ENCODE measurements at regions not wholly inside any gene's neighbourhood (a gene's known extent, or its start where the extent isn't known, plus 50 kb on each side); places are given as distances from the start of the nearest gene placed in this dataset.

- H3K4me1 ChIP-seq = no peaks in the 10 kb centered on the region
- WGBS, 2 donors (ENCODE audit: low coverage in 1 of 2) = 75 to 87% methylated on average over 1 to 3 of the region's 3 CpGs
- no peaks in the 10 kb centered on the region for H3K36me3 ChIP-seq
- H3K27me3 ChIP-seq = no peaks in the 10 kb centered on the region
- H3K27ac ChIP-seq = no peak overlapping the region
- no peaks in the 10 kb centered on the region for H3K9me3 ChIP-seq
- no peak overlapping the region for H3K4me3 ChIP-seq
- no peak for TF ChIP-seq CTCF (IDR thresholded peaks at IDR 0.05)
- no peak for TF ChIP-seq EP300 (IDR thresholded peaks at IDR 0.05)
- no peak for TF ChIP-seq POLR2AphosphoS5 (IDR thresholded peaks at IDR 0.05)
- no peak for TF ChIP-seq POLR2A (IDR thresholded peaks at IDR 0.05)
- no peak for ATAC-seq
Observed at GRCh38 chr17:15019158-15019557, 246.0 kb downstream of the PMP22 start.

GRCh38 chr17:15012351-15012980 lies 252.7 kb downstream of the PMP22 start:
- no peaks in the 10 kb centered on the region for H3K36me3 ChIP-seq
- no peak for ATAC-seq
- H3K27me3 ChIP-seq = peaks cover 11% of the 10 kb centered on the region
- WGBS, 2 donors (ENCODE audit: low coverage in 1 of 2) = 35 to 37% methylated on average over 3 to 5 of the region's 6 CpGs
- no peak for TF ChIP-seq POLR2AphosphoS5 (IDR thresholded peaks at IDR 0.05)
- no peak for TF ChIP-seq EP300 (IDR thresholded peaks at IDR 0.05)
- TF ChIP-seq POLR2A (IDR thresholded peaks at IDR 0.05) = no peak
- TF ChIP-seq CTCF (IDR thresholded peaks at IDR 0.05) = no peak
- H3K9me3 ChIP-seq = no peaks in the 10 kb centered on the region
- H3K4me3 ChIP-seq = no peak overlapping the region
- H3K27ac ChIP-seq = no peak overlapping the region
- no peaks in the 10 kb centered on the region for H3K4me1 ChIP-seq

GRCh38 chr17:15009087-15009486 lies 256.0 kb downstream of the PMP22 start:
- H3K4me1 ChIP-seq = no peaks in the 10 kb centered on the region
- WGBS, 2 donors (ENCODE audit: low coverage in 1 of 2) = 63 to 75% methylated on average over 6 of the region's 6 CpGs
- TF ChIP-seq POLR2AphosphoS5 (IDR thresholded peaks at IDR 0.05) = no peak
- no peak for TF ChIP-seq CTCF (IDR thresholded peaks at IDR 0.05)
- no peak for TF ChIP-seq POLR2A (IDR thresholded peaks at IDR 0.05)
- TF ChIP-seq EP300 (IDR thresholded peaks at IDR 0.05) = no peak
- no peak overlapping the region for H3K27ac ChIP-seq
- H3K4me3 ChIP-seq = no peak overlapping the region
- H3K27me3 ChIP-seq = peaks cover 16% of the 10 kb centered on the region
- ATAC-seq = no peak
- H3K9me3 ChIP-seq = no peaks in the 10 kb centered on the region
- no peaks in the 10 kb centered on the region for H3K36me3 ChIP-seq

GRCh38 chr17:15007147-15007553 lies 258.0 kb downstream of the PMP22 start:
- 29 to 35% methylated on average over 4 to 5 of the region's 7 CpGs for WGBS, 2 donors (ENCODE audit: low coverage in 1 of 2)
- no peaks in the 10 kb centered on the region for H3K9me3 ChIP-seq
- H3K27me3 ChIP-seq = peaks cover 16% of the 10 kb centered on the region
- no peak overlapping the region for H3K27ac ChIP-seq
- H3K36me3 ChIP-seq = no peaks in the 10 kb centered on the region
- H3K4me1 ChIP-seq = no peaks in the 10 kb centered on the region
- ATAC-seq = no peak
- no peak for TF ChIP-seq POLR2A (IDR thresholded peaks at IDR 0.05)
- TF ChIP-seq EP300 (IDR thresholded peaks at IDR 0.05) = no peak
- TF ChIP-seq POLR2AphosphoS5 (IDR thresholded peaks at IDR 0.05) = no peak
- no peak for TF ChIP-seq CTCF (IDR thresholded peaks at IDR 0.05)
- no peak overlapping the region for H3K4me3 ChIP-seq

GRCh38 chr17:15006421-15007128 lies 258.6 kb downstream of the PMP22 start:
- no peak overlapping the region for H3K27ac ChIP-seq
- H3K36me3 ChIP-seq = no peaks in the 10 kb centered on the region
- H3K4me1 ChIP-seq = no peaks in the 10 kb centered on the region
- no peak overlapping the region for H3K4me3 ChIP-seq
- peaks cover 16% of the 10 kb centered on the region for H3K27me3 ChIP-seq
- TF ChIP-seq POLR2A (IDR thresholded peaks at IDR 0.05) = no peak
- no peak for TF ChIP-seq EP300 (IDR thresholded peaks at IDR 0.05)
- no peak for TF ChIP-seq POLR2AphosphoS5 (IDR thresholded peaks at IDR 0.05)
- no peak for TF ChIP-seq CTCF (IDR thresholded peaks at IDR 0.05)
- ATAC-seq = no peak
- no peaks in the 10 kb centered on the region for H3K9me3 ChIP-seq
- 64 to 82% methylated on average over 3 to 6 of the region's 11 CpGs for WGBS, 2 donors (ENCODE audit: low coverage in 1 of 2)
